ENCODE measurements at regions not wholly inside any gene's neighbourhood (a gene's known extent, or its start where the extent isn't known, plus 50 kb on each side); places are given as distances from the start of the nearest gene placed in this dataset.

DNA sequence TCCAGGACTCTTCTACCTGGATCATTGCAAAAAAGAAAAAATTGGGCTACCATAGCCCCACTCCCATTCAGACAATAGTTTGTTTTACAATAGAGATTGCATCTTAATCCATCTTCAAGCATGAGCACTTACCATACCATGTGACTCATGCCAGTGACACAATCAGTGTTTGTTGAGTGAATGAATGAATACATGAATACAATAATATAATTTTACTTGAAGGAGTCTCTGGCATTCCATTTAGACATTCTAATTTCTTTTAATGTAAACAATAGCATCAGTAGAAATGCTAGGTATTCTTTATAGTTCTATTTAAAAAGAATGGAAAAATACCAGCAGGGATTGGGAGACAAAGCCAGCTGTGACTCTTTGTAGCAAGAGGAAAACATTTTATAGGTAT is 141.6 kb upstream of the AKR1E2 start:
- TF ChIP-seq, protein P1, sequence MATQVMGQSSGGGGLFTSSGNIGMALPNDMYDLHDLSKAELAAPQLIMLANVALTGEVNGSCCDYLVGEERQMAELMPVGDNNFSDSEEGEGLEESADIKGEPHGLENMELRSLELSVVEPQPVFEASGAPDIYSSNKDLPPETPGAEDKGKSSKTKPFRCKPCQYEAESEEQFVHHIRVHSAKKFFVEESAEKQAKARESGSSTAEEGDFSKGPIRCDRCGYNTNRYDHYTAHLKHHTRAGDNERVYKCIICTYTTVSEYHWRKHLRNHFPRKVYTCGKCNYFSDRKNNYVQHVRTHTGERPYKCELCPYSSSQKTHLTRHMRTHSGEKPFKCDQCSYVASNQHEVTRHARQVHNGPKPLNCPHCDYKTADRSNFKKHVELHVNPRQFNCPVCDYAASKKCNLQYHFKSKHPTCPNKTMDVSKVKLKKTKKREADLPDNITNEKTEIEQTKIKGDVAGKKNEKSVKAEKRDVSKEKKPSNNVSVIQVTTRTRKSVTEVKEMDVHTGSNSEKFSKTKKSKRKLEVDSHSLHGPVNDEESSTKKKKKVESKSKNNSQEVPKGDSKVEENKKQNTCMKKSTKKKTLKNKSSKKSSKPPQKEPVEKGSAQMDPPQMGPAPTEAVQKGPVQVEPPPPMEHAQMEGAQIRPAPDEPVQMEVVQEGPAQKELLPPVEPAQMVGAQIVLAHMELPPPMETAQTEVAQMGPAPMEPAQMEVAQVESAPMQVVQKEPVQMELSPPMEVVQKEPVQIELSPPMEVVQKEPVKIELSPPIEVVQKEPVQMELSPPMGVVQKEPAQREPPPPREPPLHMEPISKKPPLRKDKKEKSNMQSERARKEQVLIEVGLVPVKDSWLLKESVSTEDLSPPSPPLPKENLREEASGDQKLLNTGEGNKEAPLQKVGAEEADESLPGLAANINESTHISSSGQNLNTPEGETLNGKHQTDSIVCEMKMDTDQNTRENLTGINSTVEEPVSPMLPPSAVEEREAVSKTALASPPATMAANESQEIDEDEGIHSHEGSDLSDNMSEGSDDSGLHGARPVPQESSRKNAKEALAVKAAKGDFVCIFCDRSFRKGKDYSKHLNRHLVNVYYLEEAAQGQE (IDR thresholded peaks at IDR 0.05): no peak
- TF ChIP-seq, protein P2, sequence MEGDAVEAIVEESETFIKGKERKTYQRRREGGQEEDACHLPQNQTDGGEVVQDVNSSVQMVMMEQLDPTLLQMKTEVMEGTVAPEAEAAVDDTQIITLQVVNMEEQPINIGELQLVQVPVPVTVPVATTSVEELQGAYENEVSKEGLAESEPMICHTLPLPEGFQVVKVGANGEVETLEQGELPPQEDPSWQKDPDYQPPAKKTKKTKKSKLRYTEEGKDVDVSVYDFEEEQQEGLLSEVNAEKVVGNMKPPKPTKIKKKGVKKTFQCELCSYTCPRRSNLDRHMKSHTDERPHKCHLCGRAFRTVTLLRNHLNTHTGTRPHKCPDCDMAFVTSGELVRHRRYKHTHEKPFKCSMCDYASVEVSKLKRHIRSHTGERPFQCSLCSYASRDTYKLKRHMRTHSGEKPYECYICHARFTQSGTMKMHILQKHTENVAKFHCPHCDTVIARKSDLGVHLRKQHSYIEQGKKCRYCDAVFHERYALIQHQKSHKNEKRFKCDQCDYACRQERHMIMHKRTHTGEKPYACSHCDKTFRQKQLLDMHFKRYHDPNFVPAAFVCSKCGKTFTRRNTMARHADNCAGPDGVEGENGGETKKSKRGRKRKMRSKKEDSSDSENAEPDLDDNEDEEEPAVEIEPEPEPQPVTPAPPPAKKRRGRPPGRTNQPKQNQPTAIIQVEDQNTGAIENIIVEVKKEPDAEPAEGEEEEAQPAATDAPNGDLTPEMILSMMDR (IDR thresholded peaks at IDR 0.05; ENCODE audit: low read depth, low read length, missing input control): no peak
- no peak for TF ChIP-seq TAF1 (conservative IDR thresholded peaks at IDR 0.05)
- TF ChIP-seq YY1 (IDR thresholded peaks at IDR 0.05): no peak
- no peak for TF ChIP-seq GABPA (IDR thresholded peaks at IDR 0.05 in 1 of 2, conservative IDR thresholded peaks at IDR 0.05 in 1 of 2)
- no peak for TF ChIP-seq SP1 (IDR thresholded peaks at IDR 0.05)
- TF ChIP-seq EGR1 (IDR thresholded peaks at IDR 0.05; ENCODE audit: low read depth in 2 of 2): no peak

All from liver (tissue), 3 donors.